ENCODE measurements at regions not wholly inside any gene's neighbourhood (a gene's known extent, or its start where the extent isn't known, plus 50 kb on each side); places are given as distances from the start of the nearest gene placed in this dataset.

- Histone ChIP-seq H3K27me3 (replicated peaks in 1 of 7) (no peaks in the 10 kb centered on the region), H3K27ac (no peak overlapping the region), H3K4me1 (no peaks in the 10 kb centered on the region), H3K9me3 (no peaks in the 10 kb centered on the region), H3K36me3 (no peaks in the 10 kb centered on the region), H3K4me3 (no peak overlapping the region)
- no peak for DNase-seq
- intact Hi-C loops (cut with DNase I; ENCODE audit: low total_unique reads) = no loop called here
- TF ChIP-seq POLR2A (IDR thresholded peaks at IDR 0.05) = no peak
- no peak for TF ChIP-seq POLR2AphosphoS5 (IDR thresholded peaks at IDR 0.05)
- TF ChIP-seq, protein P1, sequence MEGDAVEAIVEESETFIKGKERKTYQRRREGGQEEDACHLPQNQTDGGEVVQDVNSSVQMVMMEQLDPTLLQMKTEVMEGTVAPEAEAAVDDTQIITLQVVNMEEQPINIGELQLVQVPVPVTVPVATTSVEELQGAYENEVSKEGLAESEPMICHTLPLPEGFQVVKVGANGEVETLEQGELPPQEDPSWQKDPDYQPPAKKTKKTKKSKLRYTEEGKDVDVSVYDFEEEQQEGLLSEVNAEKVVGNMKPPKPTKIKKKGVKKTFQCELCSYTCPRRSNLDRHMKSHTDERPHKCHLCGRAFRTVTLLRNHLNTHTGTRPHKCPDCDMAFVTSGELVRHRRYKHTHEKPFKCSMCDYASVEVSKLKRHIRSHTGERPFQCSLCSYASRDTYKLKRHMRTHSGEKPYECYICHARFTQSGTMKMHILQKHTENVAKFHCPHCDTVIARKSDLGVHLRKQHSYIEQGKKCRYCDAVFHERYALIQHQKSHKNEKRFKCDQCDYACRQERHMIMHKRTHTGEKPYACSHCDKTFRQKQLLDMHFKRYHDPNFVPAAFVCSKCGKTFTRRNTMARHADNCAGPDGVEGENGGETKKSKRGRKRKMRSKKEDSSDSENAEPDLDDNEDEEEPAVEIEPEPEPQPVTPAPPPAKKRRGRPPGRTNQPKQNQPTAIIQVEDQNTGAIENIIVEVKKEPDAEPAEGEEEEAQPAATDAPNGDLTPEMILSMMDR (IDR thresholded peaks at IDR 0.05 in 8 of 11, conservative IDR thresholded peaks at IDR 0.05 in 3 of 11) = no peak
- 70 to 88% (median 84%) methylated on average over 3 of the region's 3 CpGs for WGBS, 5 donors
Observed at GRCh38 chr3:186487819-186488218, 56.4 kb downstream of the CRYGS start.

DNA sequence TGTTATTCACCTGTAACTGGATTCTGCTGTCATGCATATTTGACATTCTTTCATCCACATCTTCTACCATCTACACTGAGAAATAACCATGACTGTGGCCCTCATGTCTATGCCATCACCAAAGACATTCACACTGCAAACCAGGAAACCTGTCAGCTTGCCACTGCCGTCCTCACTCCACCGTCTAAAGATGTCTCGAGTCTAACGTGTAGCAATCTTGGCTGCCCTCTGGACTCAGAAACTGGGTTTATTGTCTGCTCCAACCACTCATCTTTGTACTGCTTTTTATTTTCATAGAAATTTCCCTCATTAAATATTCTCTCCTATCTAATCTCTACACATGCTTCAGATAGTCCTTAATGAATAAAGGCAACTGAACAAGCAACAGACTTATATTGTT is 57.1 kb downstream of the CRYGS start:
- no peaks in the 10 kb centered on the region for H3K27me3 ChIP-seq (replicated peaks in 1 of 7)
- intact Hi-C loops (cut with DNase I; ENCODE audit: low total_unique reads) = no loop called here

GRCh38 chr3:186483611-186484340 is 60.4 kb downstream of the CRYGS start:
- 86 to 93% (median 88%) methylated on average over 8 of the region's 8 CpGs for WGBS, 5 donors
- Histone ChIP-seq H3K27me3 (replicated peaks in 1 of 7) (no peaks in the 10 kb centered on the region), H3K4me1 (no peaks in the 10 kb centered on the region), H3K27ac (no peak overlapping the region), H3K36me3 (no peaks in the 10 kb centered on the region), H3K9me3 (no peaks in the 10 kb centered on the region), H3K4me3 (no peak overlapping the region)
- intact Hi-C loops (cut with DNase I; ENCODE audit: low total_unique reads) = no loop called here
- TF ChIP-seq, protein P1 (IDR thresholded peaks at IDR 0.05 in 8 of 11, conservative IDR thresholded peaks at IDR 0.05 in 3 of 11) = no peak
- DNase-seq = no peak

More for the DNA sequence above, 57.1 kb downstream of the CRYGS start:
- no peak for DNase-seq
- TF ChIP-seq POLR2A (IDR thresholded peaks at IDR 0.05) = no peak
- no peak for TF ChIP-seq POLR2AphosphoS5 (IDR thresholded peaks at IDR 0.05)
- TF ChIP-seq, protein P1 (IDR thresholded peaks at IDR 0.05 in 8 of 11, conservative IDR thresholded peaks at IDR 0.05 in 3 of 11) = no peak
- Histone ChIP-seq H3K9me3 (no peaks in the 10 kb centered on the region), H3K4me1 (no peaks in the 10 kb centered on the region), H3K27ac (no peak overlapping the region), H3K36me3 (no peaks in the 10 kb centered on the region), H3K4me3 (no peak overlapping the region)
- WGBS, 5 donors = 88 to 96% (median 92%) methylated on average over 4 of the region's 4 CpGs

DNA sequence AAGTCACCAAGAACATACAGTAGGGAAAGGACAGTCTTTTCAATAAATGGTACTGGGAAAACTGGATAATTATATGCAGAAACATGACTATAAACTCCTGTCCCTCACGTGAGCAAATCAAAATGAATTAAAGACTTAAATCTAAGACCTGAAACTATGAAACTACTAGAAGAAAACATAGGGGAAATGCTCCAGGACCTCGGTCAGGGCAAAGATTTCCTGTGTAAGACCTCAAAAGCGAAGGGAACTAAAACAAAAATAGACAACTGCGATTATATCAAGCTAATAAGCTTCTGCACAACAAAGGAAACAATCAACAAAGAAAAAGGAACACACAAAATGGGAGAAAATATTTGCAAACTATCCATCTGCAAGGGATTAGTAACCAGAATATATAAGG is 62.7 kb downstream of the CRYGS start:
- intact Hi-C loops (cut with DNase I; ENCODE audit: low total_unique reads) = no loop called here
- no peak for DNase-seq
- H3K27me3 ChIP-seq (replicated peaks in 1 of 7) = no peaks in the 10 kb centered on the region
- no peaks in the 10 kb centered on the region for H3K9me3 ChIP-seq
- H3K27ac ChIP-seq = no peak overlapping the region
- no peaks in the 10 kb centered on the region for H3K4me1 ChIP-seq
- TF ChIP-seq POLR2A (IDR thresholded peaks at IDR 0.05) = no peak
- no peak for TF ChIP-seq POLR2AphosphoS5 (IDR thresholded peaks at IDR 0.05)
- TF ChIP-seq, protein P1 (IDR thresholded peaks at IDR 0.05 in 8 of 11, conservative IDR thresholded peaks at IDR 0.05 in 3 of 11) = no peak
- 23 to 36% (median 25%) methylated on average over 4 of the region's 4 CpGs for WGBS, 5 donors
- H3K4me3 ChIP-seq = no peak overlapping the region
- no peaks in the 10 kb centered on the region for H3K36me3 ChIP-seq
